Gastroesophageal sphincter (tissue), 4 donors: ENCODE measurements at regions not wholly inside any gene's neighbourhood (a gene's known extent, or its start where the extent isn't known, plus 50 kb on each side); places are given as distances from the start of the nearest gene placed in this dataset.

ENCODE experiments used
- ATAC-seq: fragments of 150-250 bp; one replicate; pipeline ENCODE4 v1.9.1; 2016; ENCODE audit warnings: mild to moderate bottlenecking, moderate library complexity
- H3K27ac ChIP-seq, 4 donors: fragments of 200-600 bp; sonication (generic) in 3 of 4; 1 replicate in 3 of 4; 2 replicates in 1 of 4; pipeline ENCODE4 v1.5.1; 2016 to 2019
- H3K27me3 ChIP-seq: fragments of 200-600 bp; sonication (generic); one replicate; pipeline ENCODE4 v1.5.1; 2019
- H3K36me3 ChIP-seq, 2 donors: fragments of 200-600 bp; sonication (generic); one replicate each; pipeline ENCODE4 v1.5.1; 2019; ENCODE audit warnings: control low read depth in 1 of 2
- H3K4me1 ChIP-seq, 3 donors: fragments of 200-600 bp; sonication (generic); 1 replicate in 2 of 3; 2 replicates in 1 of 3; pipeline ENCODE4 v1.5.1; 2016 to 2019; ENCODE audit warnings: control low read depth in 2 of 3
- H3K4me3 ChIP-seq, 2 donors: fragments of 200-600 bp; sonication (generic); one replicate each; pipeline ENCODE4 v1.5.1; 2019; ENCODE audit warnings: mild to moderate bottlenecking in 1 of 2, moderate library complexity in 1 of 2
- H3K9me3 ChIP-seq, 3 donors: fragments of 200-600 bp; sonication (generic); one replicate each; pipeline ENCODE4 v1.5.1; 2017 to 2019; ENCODE audit warnings: control low read depth in 2 of 3
- CTCF ChIP-seq, 4 experiments: fragments of 200-600 bp in 2 of 4; fragments of 450-650 bp in 2 of 4; sonication (generic) in 1 of 4; IDR thresholded peaks; one replicate each; pipeline ENCODE4 v1.5.1; 2017 to 2019; ENCODE audit warnings: antibody characterized with exemption in 4 of 4, mild to moderate bottlenecking in 2 of 4, moderate library complexity in 2 of 4
- EP300 ChIP-seq: sonication (generic); formaldehyde crosslinking; IDR thresholded peaks from one replicate; pipeline ENCODE4 v1.6.1; 2017; ENCODE audit warnings: antibody characterized with exemption, mild to moderate bottlenecking
- POLR2A ChIP-seq, 2 donors: fragments of 450-650 bp; IDR thresholded peaks; one replicate each; pipeline ENCODE4 v1.6.1; 2017; ENCODE audit warnings: antibody characterized with exemption in 2 of 2, mild to moderate bottlenecking in 2 of 2, moderate library complexity in 1 of 2
- POLR2AphosphoS5 ChIP-seq: sonication (generic); formaldehyde crosslinking; IDR thresholded peaks from one replicate; pipeline ENCODE4 v1.6.1; 2017; ENCODE audit warnings: antibody characterized with exemption
- WGBS, 2 donors: methylation state at CpG; one replicate each; pipeline ENCODE4 v1.1.5; 2018; ENCODE audit warnings: low coverage in 1 of 2; 5-methylcytosine and 5-hydroxymethylcytosine counted together

- ATAC-seq: no peak
- WGBS, 2 donors: 58 to 65% methylated on average over 2 of the region's 2 CpGs
- Histone ChIP-seq H3K4me1 (no peaks in the 10 kb centered on the region), H3K9me3 (peaks cover 0 to 14% (median 0%) of the 10 kb centered on the region in 3 donors), H3K4me3 (no peak overlapping the region), H3K36me3 (no peaks in the 10 kb centered on the region), H3K27ac (no peak overlapping the region), H3K27me3 (no peaks in the 10 kb centered on the region)
- TF ChIP-seq EP300: no peak
- TF ChIP-seq POLR2A (IDR thresholded peaks at IDR 0.05): no peak
- no peak for TF ChIP-seq POLR2AphosphoS5
Observed at GRCh38 chr6:8529250-8529649, 93.9 kb upstream of the SLC35B3 start.

GRCh38 chr6:8527818-8528217 is 92.5 kb upstream of the SLC35B3 start:
- WGBS, 2 donors: 89 to 93% methylated on average over 1 of the region's 1 CpG
- Histone ChIP-seq H3K27me3 (no peaks in the 10 kb centered on the region), H3K27ac (no peak overlapping the region), H3K4me3 (no peak overlapping the region), H3K9me3 (peaks cover 0 to 10% (median 0%) of the 10 kb centered on the region in 3 donors), H3K36me3 (no peaks in the 10 kb centered on the region), H3K4me1 (no peaks in the 10 kb centered on the region)
- ATAC-seq: no peak
- TF ChIP-seq POLR2AphosphoS5 (no peak), CTCF (IDR thresholded peaks at IDR 0.05) (no peak), POLR2A (IDR thresholded peaks at IDR 0.05) (no peak), EP300 (no peak)

GRCh38 chr6:8526624-8527023 is 91.3 kb upstream of the SLC35B3 start:
- H3K27ac ChIP-seq: no peak overlapping the region
- ATAC-seq: no peak
- H3K36me3 ChIP-seq: no peaks in the 10 kb centered on the region
- H3K9me3 ChIP-seq: no peaks in the 10 kb centered on the region
- H3K4me1 ChIP-seq: no peaks in the 10 kb centered on the region
- no peaks in the 10 kb centered on the region for H3K27me3 ChIP-seq
- WGBS, 2 donors: 83 to 93% methylated on average over 1 to 3 of the region's 7 CpGs
- no peak overlapping the region for H3K4me3 ChIP-seq
- TF ChIP-seq POLR2A (IDR thresholded peaks at IDR 0.05) (no peak), POLR2AphosphoS5 (no peak), CTCF (IDR thresholded peaks at IDR 0.05) (no peak), EP300 (no peak)

- no peaks in the 10 kb centered on the region for H3K9me3 ChIP-seq
- H3K4me3 ChIP-seq: no peak overlapping the region
- no peaks in the 10 kb centered on the region for H3K4me1 ChIP-seq
- H3K36me3 ChIP-seq: no peaks in the 10 kb centered on the region
- H3K27ac ChIP-seq: no peak overlapping the region
- TF ChIP-seq EP300 (no peak), CTCF (IDR thresholded peaks at IDR 0.05) (no peak), POLR2A (IDR thresholded peaks at IDR 0.05) (no peak), POLR2AphosphoS5 (no peak)
- H3K27me3 ChIP-seq: no peaks in the 10 kb centered on the region
- no peak for ATAC-seq
- WGBS, 2 donors: 94 to 100% methylated on average over 1 of the region's 1 CpG
Observed at GRCh38 chr6:8525370-8525769, 90.0 kb upstream of the SLC35B3 start.

GRCh38 chr6:8513174-8513573 is 77.8 kb upstream of the SLC35B3 start:
- Histone ChIP-seq H3K27ac (no peak overlapping the region), H3K9me3 (no peaks in the 10 kb centered on the region), H3K36me3 (no peaks in the 10 kb centered on the region), H3K27me3 (no peaks in the 10 kb centered on the region), H3K4me1 (no peaks in the 10 kb centered on the region), H3K4me3 (no peak overlapping the region)
- ATAC-seq: no peak
- WGBS, 2 donors: no CpG with 5 or more reads among the region's 1 CpG
- no peak for TF ChIP-seq CTCF (IDR thresholded peaks at IDR 0.05)
- no peak for TF ChIP-seq POLR2AphosphoS5
- TF ChIP-seq EP300: no peak
- no peak for TF ChIP-seq POLR2A (IDR thresholded peaks at IDR 0.05)
